PFSK-1 (cell line): ENCODE measurements at regions not wholly inside any gene's neighbourhood (a gene's known extent, or its start where the extent isn't known, plus 50 kb on each side); places are given as distances from the start of the nearest gene placed in this dataset.

ENCODE experiments used
- FOXP2 ChIP-seq: optimal IDR thresholded peaks from 2 replicates; pipeline ENCODE3; 2011; ENCODE audit warnings: borderline replicate concordance, control low read depth, inconsistent platforms; ENCODE audit not compliant: insufficient read depth; ENCODE audit errors: extremely low read length, extremely low read depth
- POLR2AphosphoS5 ChIP-seq: IDR thresholded peaks from 2 replicates; pipeline ENCODE4 v1.6.1; 2012; ENCODE audit warnings: low read depth, mild to moderate bottlenecking, control low read depth, low read length, moderate library complexity
- REST ChIP-seq, 2 experiments: IDR thresholded peaks; 2 replicates each; pipeline versions ENCODE4 v1.6.1 to v1.8.0; 2011 to 2012; ENCODE audit warnings: low read depth in 2 of 2, low read length in 2 of 2, control low read depth in 1 of 2, inconsistent platforms in 1 of 2, mild to moderate bottlenecking in 1 of 2, moderate library complexity in 1 of 2; ENCODE audit not compliant: insufficient read depth in 1 of 2
- SIN3A ChIP-seq: IDR thresholded peaks from 2 replicates; pipeline ENCODE4 v1.6.1; 2012; ENCODE audit warnings: mild to moderate bottlenecking, low read length, moderate library complexity, borderline replicate concordance; ENCODE audit not compliant: insufficient read depth
- TAF1 ChIP-seq: IDR thresholded peaks from 2 replicates; pipeline ENCODE4 v1.6.1; 2012; ENCODE audit warnings: low read length, control low read depth, borderline replicate concordance; ENCODE audit not compliant: insufficient read depth

- no peak for TF ChIP-seq REST (IDR thresholded peaks at IDR 0.05; ENCODE audit: insufficient read depth in 1 of 2, low read depth in 2 of 2, low read length in 2 of 2)
- TF ChIP-seq SIN3A: no peak
- no peak for TF ChIP-seq TAF1
- no peak for TF ChIP-seq FOXP2
- no peak for TF ChIP-seq POLR2AphosphoS5
These were observed 1135.0 kb downstream of the GATA3 start for GRCh38 chr10:9189448-9189847.

- TF ChIP-seq FOXP2 (no peak), SIN3A (no peak), TAF1 (no peak), POLR2AphosphoS5 (no peak), REST (IDR thresholded peaks at IDR 0.05; ENCODE audit: insufficient read depth in 1 of 2, low read depth in 2 of 2, low read length in 2 of 2) (no peak)
These were observed 1138.6 kb downstream of the GATA3 start for GRCh38 chr10:9193120-9193519.

- TF ChIP-seq SIN3A (no peak), REST (IDR thresholded peaks at IDR 0.05; ENCODE audit: insufficient read depth in 1 of 2, low read depth in 2 of 2, low read length in 2 of 2) (no peak), FOXP2 (no peak), POLR2AphosphoS5 (no peak), TAF1 (no peak)
These were observed 1140.9 kb downstream of the GATA3 start for GRCh38 chr10:9195385-9195784.

GRCh38 chr10:9198611-9199010 is 1144.1 kb downstream of the GATA3 start:
- no peak for TF ChIP-seq TAF1
- no peak for TF ChIP-seq REST (IDR thresholded peaks at IDR 0.05; ENCODE audit: insufficient read depth in 1 of 2, low read depth in 2 of 2, low read length in 2 of 2)
- no peak for TF ChIP-seq FOXP2
- no peak for TF ChIP-seq SIN3A
- no peak for TF ChIP-seq POLR2AphosphoS5

- TF ChIP-seq POLR2AphosphoS5: no peak
- no peak for TF ChIP-seq TAF1
- no peak for TF ChIP-seq REST (IDR thresholded peaks at IDR 0.05; ENCODE audit: insufficient read depth in 1 of 2, low read depth in 2 of 2, low read length in 2 of 2)
- TF ChIP-seq SIN3A: no peak
- no peak for TF ChIP-seq FOXP2
These were observed 1151.1 kb downstream of the GATA3 start for GRCh38 chr10:9205558-9205957.
